ENCODE measurements at regions not wholly inside any gene's neighbourhood (a gene's known extent, or its start where the extent isn't known, plus 50 kb on each side); places are given as distances from the start of the nearest gene placed in this dataset.

- WGBS, 4 donors = 22 to 30% (median 24%) methylated on average over 2 of the region's 2 CpGs
- no peak for DNase-seq
Observed at GRCh38 chr4:162347156-162347841, 183.5 kb upstream of the FSTL5 start.

GRCh38 chr4:162343967-162344366, 180.2 kb upstream of the FSTL5 start:
- intact Hi-C loops (cut with DNase I) = no loop called here
- TF ChIP-seq CTCF (IDR thresholded peaks at IDR 0.05) (no peak), POLR2A (IDR thresholded peaks at IDR 0.05) (no peak)
- Histone ChIP-seq H3K36me3 (replicated peaks in 1 of 2) (no peaks in the 10 kb centered on the region), H3K27me3 (no peaks in the 10 kb centered on the region), H3K9me3 (replicated peaks in 1 of 3) (no peaks in the 10 kb centered on the region), H3K4me1 (replicated peaks in 1 of 2) (no peaks in the 10 kb centered on the region), H3K27ac (no peak overlapping the region), H3K4me3 (no peak overlapping the region)
- 0 to 91% (median 15%) methylated on average over 1 of the region's 1 CpG for WGBS, 4 donors
- DNase-seq = no peak

More at GRCh38 chr4:162347156-162347841, 183.5 kb upstream of the FSTL5 start:
- Histone ChIP-seq H3K9me3 (replicated peaks in 1 of 3) (no peaks in the 10 kb centered on the region), H3K27me3 (no peaks in the 10 kb centered on the region), H3K4me3 (no peak overlapping the region), H3K27ac (no peak overlapping the region), H3K36me3 (replicated peaks in 1 of 2) (no peaks in the 10 kb centered on the region), H3K4me1 (replicated peaks in 1 of 2) (no peaks in the 10 kb centered on the region)
- no peak for TF ChIP-seq CTCF (IDR thresholded peaks at IDR 0.05)
- TF ChIP-seq POLR2A (IDR thresholded peaks at IDR 0.05) = no peak
- intact Hi-C loops (cut with DNase I) = no loop called here

- no peak for DNase-seq
- Histone ChIP-seq H3K36me3 (replicated peaks in 1 of 2) (no peaks in the 10 kb centered on the region), H3K9me3 (replicated peaks in 1 of 3) (no peaks in the 10 kb centered on the region), H3K4me1 (replicated peaks in 1 of 2) (no peaks in the 10 kb centered on the region), H3K27ac (no peak overlapping the region), H3K4me3 (no peak overlapping the region), H3K27me3 (no peaks in the 10 kb centered on the region)
- WGBS, 4 donors = 32 to 65% (median 43%) methylated on average over 2 of the region's 2 CpGs
- intact Hi-C loops (cut with DNase I) = no loop called here
- TF ChIP-seq POLR2A (IDR thresholded peaks at IDR 0.05) (no peak), CTCF (IDR thresholded peaks at IDR 0.05) (no peak)
Observed at GRCh38 chr4:162341533-162341932, 177.7 kb upstream of the FSTL5 start.

GRCh38 chr4:162323919-162324318, 160.1 kb upstream of the FSTL5 start:
- Histone ChIP-seq H3K4me3 (no peak overlapping the region), H3K27ac (no peak overlapping the region), H3K36me3 (replicated peaks in 1 of 2) (no peaks in the 10 kb centered on the region), H3K9me3 (replicated peaks in 1 of 3) (no peaks in the 10 kb centered on the region), H3K27me3 (no peaks in the 10 kb centered on the region), H3K4me1 (replicated peaks in 1 of 2) (no peaks in the 10 kb centered on the region)
- TF ChIP-seq POLR2A (IDR thresholded peaks at IDR 0.05) (no peak), CTCF (IDR thresholded peaks at IDR 0.05) (no peak)
- 76 to 94% (median 81%) methylated on average over 3 of the region's 3 CpGs for WGBS, 4 donors
- no peak for DNase-seq
- intact Hi-C loops (cut with DNase I) = no loop called here

All from adrenal gland (tissue), 9 donors.